Body of pancreas (tissue), 4 donors: ENCODE measurements at regions not wholly inside any gene's neighbourhood (a gene's known extent, or its start where the extent isn't known, plus 50 kb on each side); places are given as distances from the start of the nearest gene placed in this dataset. TPM values are rescaled to one million over a fixed set of nuclear protein-coding genes. Genes with fewer than 3 reads are reported as not detected.
"Not testable (repeated sequence)": the region's sequence is repeated elsewhere in the genome, so short reads cannot be mapped to it uniquely, and the experiment has no call there.

ENCODE experiments used
- ATAC-seq: fragments of 150-250 bp; one replicate; pipeline ENCODE4 v1.9.1; 2016
- DNase-seq, 4 donors: peaks; one replicate each; pipeline ENCODE4 v3.0.0-alpha.2; 2019
- H3K27ac ChIP-seq, 4 donors: fragments of 200-600 bp; sonication (generic); 1 replicate in 3 of 4; 2 replicates in 1 of 4; pipeline versions ENCODE4 v1.5.1 to v1.6.1; 2016 to 2019; ENCODE audit warnings: mild to moderate bottlenecking in 1 of 4, mixed read lengths in 1 of 4, moderate library complexity in 1 of 4
- H3K27me3 ChIP-seq, 2 donors: fragments of 200-600 bp; sonication (generic); one replicate each; pipeline ENCODE4 v1.6.0; 2016; ENCODE audit warnings: mild to moderate bottlenecking in 1 of 2
- H3K36me3 ChIP-seq, 2 donors: fragments of 200-600 bp; sonication (generic); replicated peaks in 1 of 2; 2 replicates each; pipeline ENCODE4 v1.5.1; 2016; ENCODE audit warnings: low read depth in 2 of 2; ENCODE audit not compliant: insufficient read depth in 1 of 2
- H3K4me1 ChIP-seq: fragments of 200-600 bp; sonication (generic); one replicate; pipeline ENCODE4 v1.6.0; 2016
- H3K4me3 ChIP-seq, 2 donors: fragments of 200-600 bp; sonication (generic); 1 replicate in 1 of 2; 2 replicates in 1 of 2; pipeline ENCODE4 v1.5.1; 2016 to 2019
- H3K9me3 ChIP-seq, 3 donors: fragments of 200-600 bp; sonication (generic); 1 replicate in 2 of 3; 2 replicates in 1 of 3; pipeline ENCODE4 v1.5.1; 2016
- WGBS, 2 donors: methylation state at CpG; one replicate each; pipeline ENCODE4 v1.1.5; 2017; 5-methylcytosine and 5-hydroxymethylcytosine counted together
- intact Hi-C: fragments of 100-400 bp; cut with DNase I; formaldehyde crosslinking; loops from one replicate; pipeline ENCODE4 v1.15.1; 2023
- microRNA counts, 2 donors: library from miRNA; unstranded; fragments of <30 nt; microRNA quantifications; one replicate each; lab custom pipeline; 2017
- microRNA-seq, 2 donors: library from miRNA; unstranded; fragments of <30 nt; microRNA quantifications; one replicate each; pipeline ENCODE4, GENCODE V29; 2016; ENCODE audit warnings: borderline number of aligned reads in 2 of 2, borderline replicate concordance in 2 of 2
- small RNA-seq: library from RNA; depleted of rRNA; stranded (forward); fragments of <200 nt; gene quantifications from one replicate; pipeline ENCODE3, GENCODE V24; 2016

GRCh38 chr9:40868437-40868836 is 260.0 kb downstream of the FOXD4L6 start:
- H3K4me3 ChIP-seq, H3K36me3 ChIP-seq, H3K4me1 ChIP-seq, DNase-seq, intact Hi-C loops, H3K27ac ChIP-seq, ATAC-seq, H3K27me3 ChIP-seq: not testable (repeated sequence)
- peaks cover 0 to 57% (median 0%) of the 10 kb centered on the region in 3 donors for H3K9me3 ChIP-seq
- 74 to 79% methylated on average over 4 of the region's 4 CpGs for WGBS, 2 donors

MicroRNAs encoded in the stretch of these regions (microRNA counts, 767-probe panel; counts per million panel counts)
- 0 to 736 counts per million in 2 donors for microRNA hsa-miR-1299 (lab: Ali Mortazavi, UCI)

Small RNA genes lying in the stretch of these regions (microRNA-seq; reads per million reads assigned to microRNA genes)
- 0 reads per million in 2 donors for gene MIR1299

Small RNA genes lying in the stretch of these regions (small RNA-seq; reads per million reads assigned to genes)
- gene AL353626.2, result not detected
- not detected for gene MIR1299
